Putamen (tissue), 1 donor: ENCODE measurements at regions not wholly inside any gene's neighbourhood (a gene's known extent, or its start where the extent isn't known, plus 50 kb on each side); places are given as distances from the start of the nearest gene placed in this dataset.
"Not testable (repeated sequence)": the region's sequence is repeated elsewhere in the genome, so short reads cannot be mapped to it uniquely, and the experiment has no call there.

Source experiments
- DNase-seq: peaks from one replicate; pipeline ENCODE4 v3.0.0-alpha.2; 2016; ENCODE audit warnings: low spot score

GRCh38 chr20:47927944-47928343 is 142.7 kb upstream of the SULF2 start:
- DNase-seq = no peak

DNA sequence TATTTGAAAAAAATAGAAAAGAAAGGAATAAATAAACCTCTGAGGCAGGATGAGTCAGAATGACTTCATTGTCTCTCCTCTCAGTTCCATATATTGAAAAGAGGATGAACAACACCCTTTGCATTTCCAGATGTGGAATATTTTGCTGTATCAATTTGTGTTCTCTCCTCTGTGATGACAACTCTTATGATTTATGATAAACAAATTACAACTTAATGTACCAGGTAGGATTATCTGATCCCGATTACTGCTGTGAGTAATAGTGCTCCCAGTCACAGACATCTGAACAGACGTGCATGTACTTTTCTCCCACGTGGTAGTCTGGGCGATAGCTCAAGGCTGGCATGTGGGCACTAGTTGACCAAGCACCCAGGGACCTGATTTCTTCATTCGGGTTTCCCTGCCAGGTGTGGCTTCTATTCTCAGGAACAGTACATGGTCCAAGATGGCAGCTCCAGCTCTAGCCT is 142.1 kb upstream of the SULF2 start:
- no peak for DNase-seq

DNA sequence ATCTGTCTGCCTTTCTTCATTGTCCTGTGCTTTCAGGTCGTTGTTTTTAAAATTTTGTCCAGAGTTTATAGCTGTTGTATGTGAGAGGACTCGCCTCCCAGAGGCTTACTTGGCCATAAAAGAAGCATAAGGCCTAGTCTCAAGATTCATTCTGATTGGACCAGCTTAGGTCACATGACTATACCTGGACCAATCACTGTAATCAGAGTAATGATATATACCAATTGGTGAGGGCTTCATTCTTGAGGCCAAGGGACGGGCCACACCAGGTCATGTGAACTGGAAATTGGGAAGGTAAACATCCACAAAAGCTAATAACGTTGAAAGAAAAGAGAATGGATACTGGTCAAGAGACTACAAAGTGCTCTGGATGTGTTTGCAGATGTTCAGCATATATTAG is 141.4 kb upstream of the SULF2 start:
- no peak for DNase-seq

- no peak for DNase-seq
Observed at GRCh38 chr20:47925593-47925992, 140.3 kb upstream of the SULF2 start.

GRCh38 chr20:47922269-47922668 is 137.0 kb upstream of the SULF2 start:
- DNase-seq = no peak

DNA sequence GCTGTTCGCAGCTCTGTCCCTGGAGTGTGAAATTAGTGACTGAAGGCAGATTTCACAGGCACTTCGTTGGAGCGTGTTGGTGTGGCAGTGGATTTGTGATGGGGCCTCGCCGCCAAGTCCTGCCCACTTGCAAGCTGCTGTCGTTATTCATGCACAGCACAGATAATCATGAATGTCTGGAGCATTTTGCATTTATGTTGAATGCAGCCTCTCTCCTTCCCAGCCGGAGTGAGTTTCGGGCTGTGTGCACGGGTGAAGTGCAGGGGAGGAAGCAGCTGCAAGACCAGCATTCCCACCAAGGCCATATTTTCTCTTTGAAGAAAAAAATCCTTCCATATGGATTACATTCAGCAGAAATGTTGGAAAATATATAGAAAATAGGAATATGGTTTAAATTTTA is 136.5 kb upstream of the SULF2 start:
- DNase-seq = not testable (repeated sequence)

DNA sequence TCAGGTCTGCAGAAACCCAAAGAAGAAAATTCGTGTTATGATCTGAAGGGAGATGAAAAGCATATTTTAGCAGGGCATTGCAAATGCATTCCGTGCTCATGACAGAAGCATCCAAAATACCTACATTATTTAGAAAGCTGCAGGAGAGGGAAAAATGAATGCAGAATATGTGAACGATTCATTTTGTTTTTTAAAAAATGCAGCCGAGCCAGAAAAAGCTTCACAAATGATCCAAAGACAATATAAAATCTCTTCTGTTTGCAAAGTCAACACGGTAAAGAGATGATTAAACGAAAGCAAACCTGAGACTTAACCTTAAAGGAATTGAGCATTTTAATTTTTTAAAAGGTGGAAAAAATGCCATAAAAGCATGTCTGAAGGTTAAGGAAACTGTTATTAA is 136.1 kb upstream of the SULF2 start:
- no peak for DNase-seq

DNA sequence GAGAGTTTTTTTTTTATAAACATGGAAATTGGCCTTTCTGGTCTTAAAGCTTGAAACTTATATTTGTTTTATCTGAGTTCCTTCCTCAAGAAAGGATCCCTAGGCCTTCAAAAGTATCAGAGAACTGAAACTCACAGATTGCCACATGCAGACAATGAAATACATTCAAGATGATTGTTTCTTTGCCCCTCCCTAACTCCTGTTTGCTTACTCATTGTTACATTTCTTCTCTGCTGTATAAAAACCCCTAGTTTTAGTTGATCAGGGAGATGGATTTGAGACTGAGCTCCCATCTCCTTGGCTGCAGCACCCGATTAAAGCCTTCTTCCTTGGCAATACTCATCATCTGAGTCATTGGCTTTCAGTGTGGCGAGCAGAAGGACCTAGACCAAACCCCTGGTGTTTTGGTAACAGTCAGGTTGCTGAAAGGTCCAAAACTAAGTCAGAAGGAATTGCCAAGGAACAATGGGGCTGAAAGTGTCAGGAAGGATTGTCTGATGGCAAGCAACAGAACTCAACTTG is 132.3 kb upstream of the SULF2 start:
- DNase-seq = no peak

- no peak for DNase-seq
Observed at GRCh38 chr20:47915495-47915894, 130.2 kb upstream of the SULF2 start.

- no peak for DNase-seq
Observed at GRCh38 chr20:47914792-47915191, 129.5 kb upstream of the SULF2 start.

DNA sequence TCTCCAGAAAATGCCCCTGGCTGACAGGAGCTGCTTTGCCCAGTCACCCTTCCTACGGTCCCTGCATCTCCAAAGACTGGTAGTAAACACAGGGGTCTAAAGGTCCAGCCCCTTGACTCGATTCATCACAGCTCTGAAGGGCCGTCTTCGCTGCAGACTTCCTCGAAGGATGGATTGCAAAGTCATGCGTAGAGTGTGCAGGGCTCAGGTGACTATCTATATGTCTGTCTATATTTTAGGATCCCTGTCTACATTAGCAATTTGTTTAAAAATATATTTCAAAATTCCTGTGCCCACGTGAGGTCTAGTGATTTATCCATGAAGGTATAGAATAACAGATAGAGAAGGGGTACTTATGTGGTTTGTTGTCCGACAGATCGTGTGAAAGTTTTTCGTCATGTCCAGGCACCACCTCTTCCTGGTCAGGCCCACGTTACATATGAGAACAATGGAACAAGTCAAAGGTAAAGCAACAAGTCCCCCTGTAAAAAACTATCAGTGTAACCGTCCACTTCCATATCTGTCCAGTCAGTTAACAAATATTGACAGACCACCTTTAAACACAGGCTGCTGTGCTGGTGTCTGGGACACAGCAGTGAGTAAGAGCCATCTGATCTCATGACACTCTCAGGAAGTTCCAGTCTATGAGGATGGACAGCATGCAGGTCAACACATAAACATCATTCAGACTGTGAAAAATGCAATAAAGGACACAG is 127.7 kb upstream of the SULF2 start:
- DNase-seq = not testable (repeated sequence)

DNA sequence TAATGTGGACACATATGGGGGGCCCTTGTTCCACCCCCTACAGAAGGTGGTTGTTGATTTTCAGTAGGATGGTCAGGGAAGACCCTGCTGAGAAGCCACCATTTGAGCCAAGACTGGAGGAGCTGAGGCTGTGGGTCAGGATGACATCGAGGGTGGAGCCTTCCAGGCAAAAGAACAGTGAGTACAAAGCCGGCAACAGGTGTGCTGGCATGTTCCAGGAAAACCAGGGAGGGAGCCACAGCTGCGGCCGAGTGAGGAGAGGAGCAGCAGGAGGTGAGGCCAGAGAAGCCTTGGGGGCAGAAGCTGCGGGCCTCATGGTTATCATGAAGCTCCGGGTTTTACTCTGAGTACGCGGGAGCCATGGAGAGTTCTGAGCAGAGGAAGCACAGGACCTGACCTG is 126.9 kb upstream of the SULF2 start:
- DNase-seq = not testable (repeated sequence)

DNA sequence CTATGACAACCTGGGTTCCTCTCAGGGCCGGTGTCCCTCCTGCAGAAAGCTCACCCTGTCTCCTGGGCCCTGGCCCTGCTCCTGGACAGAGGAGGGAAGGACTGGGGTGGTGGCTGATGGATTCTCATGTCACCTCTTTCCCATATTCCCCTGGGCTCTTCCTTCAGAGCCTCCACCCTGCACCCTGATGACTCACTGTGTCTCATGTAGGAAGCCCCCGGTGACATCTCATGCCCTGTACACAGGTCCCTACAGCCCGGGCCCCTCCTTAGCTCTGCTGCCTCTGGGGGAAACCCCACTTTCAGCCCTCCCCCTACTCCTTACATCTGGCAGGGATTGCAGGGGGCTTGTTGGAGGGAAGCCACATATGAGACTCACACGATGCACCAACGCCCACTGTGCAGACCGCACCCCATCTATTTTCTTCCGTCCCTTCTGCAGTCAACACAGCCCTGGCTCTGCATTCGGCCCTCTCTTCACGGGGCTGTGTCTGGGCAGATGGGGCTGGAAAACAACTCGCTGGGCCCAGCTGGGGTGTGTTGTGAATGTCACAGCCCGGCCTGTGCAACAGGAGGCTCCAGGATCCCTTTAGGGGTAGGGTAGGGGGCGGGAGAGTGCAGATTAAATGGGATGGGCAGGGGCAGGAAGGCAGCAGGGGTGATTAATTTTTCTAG is 124.6 kb upstream of the SULF2 start:
- DNase-seq = not testable (repeated sequence)

- not testable (repeated sequence) for DNase-seq
Observed at GRCh38 chr20:47908361-47909035, 123.2 kb upstream of the SULF2 start.

- DNase-seq = not testable (repeated sequence)
Observed at GRCh38 chr20:47907951-47908350, 122.7 kb upstream of the SULF2 start.

DNA sequence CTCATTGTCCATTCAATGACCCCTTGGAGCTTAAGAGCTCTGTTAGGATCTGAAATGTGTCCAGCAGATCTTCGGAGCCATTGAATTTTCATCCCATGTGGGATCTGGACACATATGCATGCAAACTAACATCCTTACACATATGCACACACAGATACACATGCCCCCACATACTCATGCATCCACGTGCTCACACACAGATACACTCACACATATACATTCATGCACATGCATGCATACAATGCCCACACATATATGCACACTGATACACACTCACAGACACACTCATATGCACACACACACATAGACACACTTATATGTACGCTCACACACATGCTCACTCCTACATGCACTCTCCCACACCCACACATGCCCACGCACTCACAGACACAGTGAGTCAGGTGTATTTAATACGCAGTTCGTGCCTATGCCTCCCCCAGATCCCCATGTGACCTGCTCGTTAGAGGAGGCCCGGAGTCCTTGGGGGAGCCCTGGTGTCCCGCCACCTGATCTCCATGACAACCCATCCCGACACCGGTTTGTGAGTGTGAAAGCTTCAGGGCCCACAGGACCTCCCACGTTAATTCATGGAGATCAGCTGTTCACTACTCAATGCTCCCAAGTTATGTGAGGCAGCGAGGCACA is 121.9 kb upstream of the SULF2 start:
- DNase-seq = peak; percentile 42

GRCh38 chr20:47906348-47906660 is 121.0 kb upstream of the SULF2 start:
- DNase-seq = no peak

- DNase-seq = no peak
Observed at GRCh38 chr20:47905628-47906347, 120.5 kb upstream of the SULF2 start.

- not testable (repeated sequence) for DNase-seq
Observed at GRCh38 chr20:47903009-47903408, 117.7 kb upstream of the SULF2 start.

DNA sequence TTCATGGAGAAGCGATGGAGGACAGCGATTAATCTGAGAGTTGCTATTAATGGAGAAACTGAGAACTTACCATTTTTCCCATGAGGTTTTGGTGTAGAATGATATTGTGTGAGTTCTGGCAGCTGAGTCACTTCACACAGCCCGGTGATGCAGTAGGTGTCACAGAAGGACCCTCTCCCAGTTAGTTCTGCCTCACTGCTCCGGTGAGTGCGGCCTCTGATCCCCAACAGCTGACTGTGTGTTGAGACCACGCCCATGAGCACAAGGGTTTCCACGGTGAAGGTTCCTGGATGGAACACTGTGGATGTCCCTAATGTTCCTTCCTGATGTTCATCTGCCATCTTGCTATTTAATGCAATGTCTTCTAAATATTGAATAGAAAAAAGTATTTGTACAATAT is 114.0 kb upstream of the SULF2 start:
- not testable (repeated sequence) for DNase-seq

DNA sequence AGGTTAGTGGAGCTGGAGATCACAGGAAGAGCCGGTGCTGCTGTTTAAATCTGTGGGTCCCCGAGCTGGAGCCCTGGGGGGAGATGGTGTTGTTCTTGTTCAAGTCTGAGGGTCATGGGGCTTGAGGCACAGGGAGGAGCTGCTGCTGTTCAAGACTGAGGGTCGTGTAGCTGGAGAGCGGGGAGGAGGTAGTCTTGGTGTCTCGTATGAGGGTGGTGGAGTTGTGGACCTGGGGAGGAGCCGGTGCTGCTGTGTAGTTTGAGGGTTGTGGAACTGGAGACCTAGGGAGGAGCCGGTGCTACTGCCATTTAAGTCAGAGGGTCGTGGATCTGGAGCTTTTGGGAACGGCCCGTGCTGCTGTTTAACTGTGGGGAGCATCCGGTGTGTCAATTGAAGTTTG is 112.2 kb upstream of the SULF2 start:
- no peak for DNase-seq

- DNase-seq = not testable (repeated sequence)
Observed at GRCh38 chr20:47892681-47893080, 107.4 kb upstream of the SULF2 start.
